Stomach (tissue), 4 donors: ENCODE measurements at regions not wholly inside any gene's neighbourhood (a gene's known extent, or its start where the extent isn't known, plus 50 kb on each side); places are given as distances from the start of the nearest gene placed in this dataset.
A peak's percentile ranks its signal among the peaks of the same experiment; 100 is the strongest.

Experiments used
- CTCF ChIP-seq, 7 experiments: fragments of 450-650 bp in 4 of 7; fragments of 200-600 bp in 3 of 7; sonication (generic) in 3 of 7; IDR thresholded peaks; one replicate each; pipeline ENCODE4 v1.5.1; 2016 to 2019; ENCODE audit warnings: antibody characterized with exemption in 7 of 7, control low read depth in 2 of 7, mild to moderate bottlenecking in 1 of 7
- POLR2A ChIP-seq, 4 donors: fragments of 450-650 bp; IDR thresholded peaks; one replicate each; pipeline ENCODE4 v1.6.1; 2016; ENCODE audit warnings: antibody characterized with exemption in 4 of 4, control low read depth in 2 of 4, mild to moderate bottlenecking in 1 of 4, moderate library complexity in 1 of 4
- POLR2AphosphoS5 ChIP-seq, 3 donors: sonication (generic); formaldehyde crosslinking; IDR thresholded peaks; one replicate each; pipeline ENCODE4 v1.6.1; 2016; ENCODE audit warnings: antibody characterized with exemption in 3 of 3

- peak in 1 of 3 donors; percentile 31 for TF ChIP-seq POLR2AphosphoS5 (IDR thresholded peaks at IDR 0.05)
- TF ChIP-seq POLR2A (IDR thresholded peaks at IDR 0.05), result no peak
- no peak for TF ChIP-seq CTCF (IDR thresholded peaks at IDR 0.05)
These were observed 283.8 kb upstream of the TSHZ3 start for GRCh38 chr19:31633014-31633413.
